Upper lobe of right lung (tissue), 1 donor: ENCODE measurements at regions not wholly inside any gene's neighbourhood (a gene's known extent, or its start where the extent isn't known, plus 50 kb on each side); places are given as distances from the start of the nearest gene placed in this dataset.

Experiments
- ATAC-seq: fragments of 200-7000 bp; cut with Tn5 transposase; one replicate; pipeline ENCODE4 v1.9.1; 2020; ENCODE audit warnings: mild to moderate bottlenecking, moderate library complexity
- DNase-seq: peaks from one replicate; pipeline ENCODE4 v3.0.0-alpha.2; 2020
- H3K27ac ChIP-seq: fragments of 200-600 bp; one replicate; pipeline ENCODE4 v1.8.0; 2022
- H3K27me3 ChIP-seq: fragments of 200-600 bp; one replicate; pipeline ENCODE4 v1.8.0; 2022; ENCODE audit warnings: mild to moderate bottlenecking
- H3K36me3 ChIP-seq: fragments of 200-600 bp; one replicate; pipeline ENCODE4 v1.8.0; 2022
- H3K4me1 ChIP-seq: fragments of 200-600 bp; one replicate; pipeline ENCODE4 v1.8.0; 2022
- H3K4me3 ChIP-seq: fragments of 200-600 bp; one replicate; pipeline ENCODE4 v1.8.0; 2022; ENCODE audit warnings: mild to moderate bottlenecking
- H3K9me3 ChIP-seq: fragments of 200-600 bp; one replicate; pipeline ENCODE4 v1.8.0; 2022
- intact Hi-C: fragments of 100-400 bp; cut with DNase I; formaldehyde crosslinking; loops from one replicate; pipeline ENCODE4 v1.11.0; 2022
- TF ChIP-seq, protein P1 (sequence below): fragments of 200-600 bp; IDR thresholded peaks from one replicate; pipeline ENCODE4 v1.8.0; 2022; ENCODE audit warnings: antibody characterized with exemption
- donor health status: DM: no; HTN: yes; CAD: no; lungs with severe emphysema.

DNA sequence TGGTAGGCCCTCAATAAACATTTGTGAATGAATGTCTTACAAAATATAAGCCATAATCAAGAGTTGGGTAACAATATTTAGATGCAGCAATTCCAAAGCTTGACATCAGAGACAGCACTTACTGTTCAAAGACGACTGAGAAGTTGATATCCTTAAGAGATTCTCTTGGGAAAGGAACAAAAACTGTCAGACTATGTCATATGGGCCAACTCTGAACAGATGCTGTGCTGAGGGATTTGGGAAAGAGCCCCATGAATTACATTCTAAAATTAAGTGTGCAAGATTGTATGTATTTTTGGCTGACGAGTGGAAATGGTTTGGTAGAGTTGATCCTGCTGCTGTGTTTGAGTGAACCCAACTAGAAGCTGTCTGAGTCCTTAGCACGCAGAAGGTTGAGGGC is 250.7 kb upstream of the LINC00305 start:
- H3K4me1 ChIP-seq = no peaks in the 10 kb centered on the region
- DNase-seq (no peak), ATAC-seq (no peak)
- H3K9me3 ChIP-seq = no peaks in the 10 kb centered on the region
- no peak overlapping the region for H3K27ac ChIP-seq
- no peak overlapping the region for H3K4me3 ChIP-seq
- intact Hi-C loops = no loop called here
- H3K36me3 ChIP-seq = no peaks in the 10 kb centered on the region
- no peaks in the 10 kb centered on the region for H3K27me3 ChIP-seq
- TF ChIP-seq, protein P1, sequence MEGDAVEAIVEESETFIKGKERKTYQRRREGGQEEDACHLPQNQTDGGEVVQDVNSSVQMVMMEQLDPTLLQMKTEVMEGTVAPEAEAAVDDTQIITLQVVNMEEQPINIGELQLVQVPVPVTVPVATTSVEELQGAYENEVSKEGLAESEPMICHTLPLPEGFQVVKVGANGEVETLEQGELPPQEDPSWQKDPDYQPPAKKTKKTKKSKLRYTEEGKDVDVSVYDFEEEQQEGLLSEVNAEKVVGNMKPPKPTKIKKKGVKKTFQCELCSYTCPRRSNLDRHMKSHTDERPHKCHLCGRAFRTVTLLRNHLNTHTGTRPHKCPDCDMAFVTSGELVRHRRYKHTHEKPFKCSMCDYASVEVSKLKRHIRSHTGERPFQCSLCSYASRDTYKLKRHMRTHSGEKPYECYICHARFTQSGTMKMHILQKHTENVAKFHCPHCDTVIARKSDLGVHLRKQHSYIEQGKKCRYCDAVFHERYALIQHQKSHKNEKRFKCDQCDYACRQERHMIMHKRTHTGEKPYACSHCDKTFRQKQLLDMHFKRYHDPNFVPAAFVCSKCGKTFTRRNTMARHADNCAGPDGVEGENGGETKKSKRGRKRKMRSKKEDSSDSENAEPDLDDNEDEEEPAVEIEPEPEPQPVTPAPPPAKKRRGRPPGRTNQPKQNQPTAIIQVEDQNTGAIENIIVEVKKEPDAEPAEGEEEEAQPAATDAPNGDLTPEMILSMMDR = no peak

DNA sequence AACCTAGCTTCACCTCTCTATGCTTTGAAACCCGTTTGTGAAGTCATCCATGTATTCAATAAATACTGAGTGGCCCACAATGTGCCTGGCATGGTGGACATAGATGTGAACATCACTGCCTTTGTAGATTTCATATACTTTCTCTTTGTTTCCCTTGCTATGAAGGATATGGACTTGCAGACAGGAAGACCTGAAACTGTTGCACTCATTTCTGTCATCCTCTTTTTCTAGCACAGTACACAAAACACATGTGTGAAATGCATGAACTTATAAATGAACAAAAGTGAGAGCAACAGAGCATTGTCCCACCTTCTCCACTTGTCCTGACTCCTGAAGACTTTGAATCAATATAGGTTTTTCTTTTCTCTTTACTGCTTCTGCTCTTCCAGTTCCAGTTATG is 249.4 kb upstream of the LINC00305 start:
- Histone ChIP-seq H3K27me3 (no peaks in the 10 kb centered on the region), H3K27ac (no peak overlapping the region), H3K9me3 (no peaks in the 10 kb centered on the region), H3K36me3 (no peaks in the 10 kb centered on the region), H3K4me3 (no peak overlapping the region), H3K4me1 (no peaks in the 10 kb centered on the region)
- ATAC-seq = no peak
- DNase-seq = no peak
- intact Hi-C loops = no loop called here
- TF ChIP-seq, protein P1 = no peak

DNA sequence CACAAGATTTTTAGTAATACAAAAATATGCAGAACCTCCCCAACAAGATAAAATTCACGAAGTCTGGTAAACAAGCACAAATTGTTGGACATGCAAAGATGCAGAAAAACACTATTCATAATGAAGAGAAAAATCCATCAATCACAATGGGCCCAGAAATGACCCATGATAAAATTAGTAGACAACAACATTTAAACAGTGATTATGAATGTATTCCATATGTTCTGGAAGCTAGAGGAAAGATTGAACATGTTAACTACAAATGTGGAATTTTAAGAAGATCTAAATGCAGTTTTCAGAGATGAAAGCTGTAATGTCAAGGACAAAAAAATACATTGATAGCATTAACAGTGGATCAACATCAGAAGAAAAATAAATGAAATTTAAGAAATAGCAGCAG is 243.3 kb upstream of the LINC00305 start:
- intact Hi-C loops = no loop called here
- Histone ChIP-seq H3K27me3 (no peaks in the 10 kb centered on the region), H3K9me3 (no peaks in the 10 kb centered on the region), H3K4me3 (no peak overlapping the region), H3K4me1 (no peaks in the 10 kb centered on the region), H3K36me3 (no peaks in the 10 kb centered on the region), H3K27ac (no peak overlapping the region)
- DNase-seq (no peak), ATAC-seq (no peak)
- TF ChIP-seq, protein P1 = no peak

DNA sequence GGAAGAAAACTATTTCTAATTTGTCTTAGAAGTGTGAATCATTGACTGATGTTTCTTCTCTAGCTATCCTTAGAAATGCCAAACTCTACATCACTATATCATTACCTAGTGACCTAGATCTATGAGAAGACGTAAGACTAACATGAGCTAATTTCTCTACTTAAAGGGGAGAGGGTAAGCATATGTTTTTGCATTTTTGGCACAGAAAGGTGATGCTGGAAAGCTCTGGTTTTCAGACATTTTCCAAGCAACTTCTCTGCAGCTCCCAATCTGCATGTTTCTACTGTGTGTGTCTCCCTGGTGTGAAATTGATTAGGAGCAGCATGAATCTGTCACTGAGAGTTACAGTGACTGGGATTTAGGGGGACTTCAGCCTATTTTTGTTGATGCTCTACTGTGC is 235.2 kb upstream of the LINC00305 start:
- H3K4me1 ChIP-seq = no peaks in the 10 kb centered on the region
- H3K27ac ChIP-seq = no peak overlapping the region
- no peaks in the 10 kb centered on the region for H3K27me3 ChIP-seq
- intact Hi-C loops = no loop called here
- ATAC-seq = no peak
- H3K4me3 ChIP-seq = no peak overlapping the region
- no peak for DNase-seq
- H3K36me3 ChIP-seq = no peaks in the 10 kb centered on the region
- no peaks in the 10 kb centered on the region for H3K9me3 ChIP-seq
- TF ChIP-seq, protein P1 = no peak

DNA sequence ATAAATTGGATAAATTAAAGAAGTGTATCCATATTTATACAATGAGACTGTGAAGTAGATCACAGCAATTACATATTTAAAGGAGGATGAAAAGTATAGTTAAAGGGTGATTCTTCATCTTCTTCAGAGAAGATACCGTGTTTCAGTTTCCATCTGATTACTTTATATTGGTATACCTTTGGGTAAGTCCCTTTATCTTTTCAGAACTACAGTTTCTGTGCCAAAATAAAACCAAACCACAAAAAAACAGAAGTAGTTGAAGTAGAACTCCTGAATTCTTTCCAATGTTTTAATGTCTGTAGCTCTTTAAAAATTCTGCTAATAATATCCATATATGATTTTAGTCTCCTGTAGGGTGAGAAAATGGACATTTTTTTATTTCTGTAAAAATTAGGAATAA is 231.2 kb upstream of the LINC00305 start:
- intact Hi-C loops = no loop called here
- Histone ChIP-seq H3K36me3 (no peaks in the 10 kb centered on the region), H3K4me1 (no peaks in the 10 kb centered on the region), H3K27ac (no peak overlapping the region), H3K27me3 (no peaks in the 10 kb centered on the region), H3K9me3 (no peaks in the 10 kb centered on the region), H3K4me3 (no peak overlapping the region)
- TF ChIP-seq, protein P1 = no peak
- DNase-seq = no peak
- ATAC-seq = no peak

DNA sequence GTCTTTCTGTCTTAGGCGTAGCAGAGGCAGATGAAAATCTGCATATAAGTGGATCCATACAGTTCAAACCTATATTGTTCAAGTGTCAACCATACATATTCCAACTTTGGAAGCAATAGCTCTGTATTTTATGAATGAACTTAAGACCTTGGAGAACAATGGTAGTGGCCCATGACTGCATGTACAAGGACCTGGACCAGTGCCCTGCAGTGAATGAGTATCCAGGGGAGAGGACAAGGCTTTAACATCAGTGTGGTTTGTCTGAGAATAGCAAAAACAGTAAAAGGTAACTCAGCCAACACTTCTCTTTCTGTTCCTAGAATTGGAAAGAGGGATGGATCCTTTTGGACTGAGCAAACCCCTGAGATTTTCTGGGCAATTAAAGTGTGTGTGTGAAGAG is 230.8 kb upstream of the LINC00305 start:
- H3K4me3 ChIP-seq = no peak overlapping the region
- ATAC-seq (no peak), DNase-seq (no peak)
- H3K36me3 ChIP-seq = no peaks in the 10 kb centered on the region
- intact Hi-C loops = no loop called here
- no peaks in the 10 kb centered on the region for H3K4me1 ChIP-seq
- H3K27me3 ChIP-seq = no peaks in the 10 kb centered on the region
- H3K9me3 ChIP-seq = no peaks in the 10 kb centered on the region
- TF ChIP-seq, protein P1 = no peak
- H3K27ac ChIP-seq = no peak overlapping the region
